ENCODE measurements at regions not wholly inside any gene's neighbourhood (a gene's known extent, or its start where the extent isn't known, plus 50 kb on each side); places are given as distances from the start of the nearest gene placed in this dataset.

DNA sequence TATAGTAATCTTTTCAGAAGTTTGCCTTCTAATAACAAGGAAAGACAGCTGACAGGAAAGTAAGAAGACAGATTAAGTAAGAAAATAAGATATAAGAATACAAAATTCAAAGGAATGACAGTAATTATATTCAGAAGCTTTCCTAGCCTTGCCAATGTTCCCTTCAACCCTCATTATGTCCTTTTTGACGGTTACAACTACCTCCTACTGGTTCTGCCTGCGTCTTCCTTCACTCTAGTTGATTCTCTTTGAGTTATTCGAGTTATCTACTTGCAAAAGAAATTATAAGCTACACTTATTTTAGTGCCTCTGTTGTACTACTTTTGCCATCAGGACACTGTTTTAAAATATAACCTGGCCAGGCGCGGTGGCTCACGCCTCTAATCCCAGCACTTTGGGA lies 218.9 kb upstream of the GYPC start:
- no peaks in the 10 kb centered on the region for H3K4me1 ChIP-seq (ENCODE audit: control insufficient read depth, insufficient read depth, low read length)
- DNase-seq (ENCODE audit: low read depth) = no peak
- H3K36me3 ChIP-seq (ENCODE audit: control insufficient read depth, insufficient read depth, low read length, severe bottlenecking) = no peaks in the 10 kb centered on the region
- no peaks in the 10 kb centered on the region for H3K9me3 ChIP-seq (ENCODE audit: control insufficient read depth, low read length)
- no peak overlapping the region for H3K9ac ChIP-seq (ENCODE audit: low read length)
- no peaks in the 10 kb centered on the region for H3K27me3 ChIP-seq (replicated peaks; ENCODE audit: control insufficient read depth, insufficient read depth, low read length)
- H3K4me3 ChIP-seq (ENCODE audit: low read length) = no peak overlapping the region

GRCh38 chr2:126444512-126444911 lies 211.4 kb upstream of the GYPC start:
- no peak overlapping the region for H3K4me3 ChIP-seq (ENCODE audit: low read length)
- no peaks in the 10 kb centered on the region for H3K4me1 ChIP-seq (ENCODE audit: control insufficient read depth, insufficient read depth, low read length)
- H3K9ac ChIP-seq (ENCODE audit: low read length) = no peak overlapping the region
- no peak for DNase-seq (ENCODE audit: low read depth)
- no peaks in the 10 kb centered on the region for H3K36me3 ChIP-seq (ENCODE audit: control insufficient read depth, insufficient read depth, low read length, severe bottlenecking)
- no peaks in the 10 kb centered on the region for H3K9me3 ChIP-seq (ENCODE audit: control insufficient read depth, low read length)
- H3K27me3 ChIP-seq (replicated peaks; ENCODE audit: control insufficient read depth, insufficient read depth, low read length) = no peaks in the 10 kb centered on the region

DNA sequence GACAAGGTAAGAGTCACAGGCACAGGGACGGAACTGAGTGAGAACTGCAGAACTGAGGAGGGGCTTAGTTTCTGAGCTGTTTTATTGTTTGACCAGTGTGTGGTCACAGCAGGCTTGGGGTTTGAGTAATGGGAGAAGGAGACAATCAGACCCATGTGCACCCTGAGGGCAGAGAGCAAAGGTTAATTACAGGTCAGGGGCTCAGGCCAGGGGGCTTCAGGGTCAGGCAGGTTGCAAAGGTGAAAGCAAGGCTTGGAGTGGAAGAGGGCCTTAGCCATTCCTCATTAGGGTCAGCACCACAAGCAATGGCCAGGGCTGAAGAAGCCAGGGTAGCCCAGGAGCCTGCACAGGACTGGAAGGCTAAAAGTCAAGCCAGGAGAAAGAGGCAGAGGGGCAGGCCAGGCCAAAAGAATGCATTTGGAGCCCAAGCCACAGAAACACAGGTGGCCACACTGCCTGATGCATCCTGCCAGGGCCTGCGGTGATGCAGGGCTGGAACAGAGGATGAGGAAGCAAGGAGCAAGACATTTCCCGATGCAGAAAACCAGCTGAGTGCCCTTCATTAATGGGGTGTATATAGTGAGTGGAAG lies 209.8 kb upstream of the GYPC start:
- H3K4me1 ChIP-seq (ENCODE audit: control insufficient read depth, insufficient read depth, low read length) = no peaks in the 10 kb centered on the region
- no peaks in the 10 kb centered on the region for H3K9me3 ChIP-seq (ENCODE audit: control insufficient read depth, low read length)
- no peak overlapping the region for H3K9ac ChIP-seq (ENCODE audit: low read length)
- no peak for DNase-seq (ENCODE audit: low read depth)
- no peaks in the 10 kb centered on the region for H3K27me3 ChIP-seq (replicated peaks; ENCODE audit: control insufficient read depth, insufficient read depth, low read length)
- H3K4me3 ChIP-seq (ENCODE audit: low read length) = no peak overlapping the region
- no peaks in the 10 kb centered on the region for H3K36me3 ChIP-seq (ENCODE audit: control insufficient read depth, insufficient read depth, low read length, severe bottlenecking)

- Histone ChIP-seq H3K27me3 (replicated peaks; ENCODE audit: control insufficient read depth, insufficient read depth, low read length) (no peaks in the 10 kb centered on the region), H3K36me3 (ENCODE audit: control insufficient read depth, insufficient read depth, low read length, severe bottlenecking) (no peaks in the 10 kb centered on the region), H3K9ac (ENCODE audit: low read length) (no peak overlapping the region), H3K9me3 (ENCODE audit: control insufficient read depth, low read length) (no peaks in the 10 kb centered on the region), H3K4me3 (ENCODE audit: low read length) (no peak overlapping the region), H3K4me1 (ENCODE audit: control insufficient read depth, insufficient read depth, low read length) (no peaks in the 10 kb centered on the region)
- no peak for DNase-seq (ENCODE audit: low read depth)
Measured at GRCh38 chr2:126448611-126449010, 207.3 kb upstream of the GYPC start.

DNA sequence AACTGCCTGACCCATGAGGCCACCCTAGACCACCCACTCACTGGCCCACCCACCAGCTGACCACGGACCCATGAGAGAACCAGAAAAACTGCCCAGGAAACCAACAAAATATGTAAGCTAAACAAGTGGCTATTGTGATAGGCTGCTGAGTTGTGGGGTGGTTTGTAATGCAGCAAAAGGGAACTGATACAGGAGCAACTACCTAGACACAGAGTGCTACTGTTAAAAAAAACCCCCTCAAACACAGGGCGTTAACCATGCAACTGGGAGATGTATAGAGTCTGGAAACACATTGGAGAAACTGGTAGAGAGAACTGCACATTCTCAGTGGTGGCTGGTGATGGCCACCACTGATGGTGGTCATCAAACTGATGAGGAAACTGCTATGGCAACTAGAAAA lies 206.3 kb upstream of the GYPC start:
- no peak overlapping the region for H3K9ac ChIP-seq (ENCODE audit: low read length)
- H3K27me3 ChIP-seq (replicated peaks; ENCODE audit: control insufficient read depth, insufficient read depth, low read length) = no peaks in the 10 kb centered on the region
- H3K9me3 ChIP-seq (ENCODE audit: control insufficient read depth, low read length) = no peaks in the 10 kb centered on the region
- no peak for DNase-seq (ENCODE audit: low read depth)
- H3K36me3 ChIP-seq (ENCODE audit: control insufficient read depth, insufficient read depth, low read length, severe bottlenecking) = no peaks in the 10 kb centered on the region
- H3K4me3 ChIP-seq (ENCODE audit: low read length) = no peak overlapping the region
- no peaks in the 10 kb centered on the region for H3K4me1 ChIP-seq (ENCODE audit: control insufficient read depth, insufficient read depth, low read length)

DNA sequence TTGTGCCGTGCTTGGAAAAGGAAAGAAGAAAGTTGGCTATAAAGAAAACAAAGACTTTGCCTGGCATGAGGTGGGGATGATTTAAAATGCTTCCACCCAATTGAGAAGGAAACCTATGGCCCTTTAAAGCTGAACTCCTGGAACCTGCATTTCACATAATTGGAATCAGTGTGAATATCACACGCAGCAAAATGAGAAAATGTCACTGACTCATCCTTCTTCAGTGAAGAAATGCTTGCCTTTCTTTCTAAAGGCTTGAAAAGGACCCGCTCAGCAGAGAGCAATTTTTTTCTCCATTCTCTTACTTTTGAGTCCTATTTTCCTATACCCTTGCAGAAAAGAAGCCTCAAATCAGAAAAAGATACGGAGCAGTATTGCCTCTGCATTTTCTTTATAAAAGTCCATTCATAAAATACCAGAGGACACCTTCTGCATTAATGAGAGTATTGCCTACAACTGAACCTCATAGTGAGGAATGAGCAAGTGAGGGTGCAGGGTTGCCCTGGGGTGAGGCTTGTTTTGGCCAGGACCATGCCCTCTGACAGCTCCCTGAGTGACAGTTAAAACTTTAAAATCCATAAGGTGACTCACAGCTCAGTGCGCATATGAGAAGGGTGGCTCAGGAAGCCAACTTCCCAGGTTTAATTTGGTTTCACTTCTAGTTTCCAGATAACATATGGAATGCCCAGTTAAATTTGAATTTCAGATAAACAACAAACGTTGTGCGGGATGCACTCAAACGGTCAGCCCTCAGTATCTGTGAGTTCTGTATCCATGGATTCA lies 191.9 kb upstream of the GYPC start:
- Histone ChIP-seq H3K9me3 (ENCODE audit: control insufficient read depth, low read length) (no peaks in the 10 kb centered on the region), H3K9ac (ENCODE audit: low read length) (no peak overlapping the region), H3K4me1 (ENCODE audit: control insufficient read depth, insufficient read depth, low read length) (peaks cover 9% of the 10 kb centered on the region), H3K27me3 (replicated peaks; ENCODE audit: control insufficient read depth, insufficient read depth, low read length) (no peaks in the 10 kb centered on the region), H3K36me3 (ENCODE audit: control insufficient read depth, insufficient read depth, low read length, severe bottlenecking) (no peaks in the 10 kb centered on the region), H3K4me3 (ENCODE audit: low read length) (no peak overlapping the region)
- DNase-seq (ENCODE audit: low read depth) = no peak

GRCh38 chr2:126467367-126468054 lies 188.4 kb upstream of the GYPC start:
- DNase-seq (ENCODE audit: low read depth) = no peak
- Histone ChIP-seq H3K4me3 (ENCODE audit: low read length) (no peak overlapping the region), H3K9ac (ENCODE audit: low read length) (no peak overlapping the region), H3K27me3 (replicated peaks; ENCODE audit: control insufficient read depth, insufficient read depth, low read length) (peaks cover 3% of the 10 kb centered on the region), H3K36me3 (ENCODE audit: control insufficient read depth, insufficient read depth, low read length, severe bottlenecking) (no peaks in the 10 kb centered on the region), H3K4me1 (ENCODE audit: control insufficient read depth, insufficient read depth, low read length) (no peaks in the 10 kb centered on the region), H3K9me3 (ENCODE audit: control insufficient read depth, low read length) (no peaks in the 10 kb centered on the region)

GRCh38 chr2:126475031-126475430 lies 180.9 kb upstream of the GYPC start:
- no peak for DNase-seq (ENCODE audit: low read depth)
- H3K9ac ChIP-seq (ENCODE audit: low read length) = no peak overlapping the region
- no peak overlapping the region for H3K4me3 ChIP-seq (ENCODE audit: low read length)
- H3K4me1 ChIP-seq (ENCODE audit: control insufficient read depth, insufficient read depth, low read length) = no peaks in the 10 kb centered on the region
- H3K27me3 ChIP-seq (replicated peaks; ENCODE audit: control insufficient read depth, insufficient read depth, low read length) = peaks cover 3% of the 10 kb centered on the region
- H3K9me3 ChIP-seq (ENCODE audit: control insufficient read depth, low read length) = no peaks in the 10 kb centered on the region
- H3K36me3 ChIP-seq (ENCODE audit: control insufficient read depth, insufficient read depth, low read length, severe bottlenecking) = no peaks in the 10 kb centered on the region

DNA sequence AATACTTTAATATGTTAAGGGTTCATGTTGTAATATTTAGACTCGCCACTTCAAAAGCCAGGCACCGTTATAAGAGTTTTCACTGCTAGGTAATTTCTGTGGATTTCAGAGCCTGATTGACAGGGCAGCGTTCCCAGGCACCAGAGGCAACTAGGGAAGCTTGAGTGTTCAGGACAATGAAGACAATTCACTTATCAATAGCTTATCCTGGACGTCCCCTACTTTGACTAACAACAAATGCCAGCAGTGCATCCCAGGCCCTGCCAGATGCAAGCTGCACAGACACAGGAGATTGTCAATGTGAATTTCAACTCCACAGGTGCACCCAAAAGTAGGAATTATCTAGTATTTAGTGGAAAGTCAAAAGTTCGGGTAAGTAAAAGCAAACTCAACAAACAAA lies 179.3 kb upstream of the GYPC start:
- no peaks in the 10 kb centered on the region for H3K9me3 ChIP-seq (ENCODE audit: control insufficient read depth, low read length)
- H3K36me3 ChIP-seq (ENCODE audit: control insufficient read depth, insufficient read depth, low read length, severe bottlenecking) = no peaks in the 10 kb centered on the region
- H3K27me3 ChIP-seq (replicated peaks; ENCODE audit: control insufficient read depth, insufficient read depth, low read length) = peaks cover 1% of the 10 kb centered on the region
- DNase-seq (ENCODE audit: low read depth) = no peak
- H3K4me1 ChIP-seq (ENCODE audit: control insufficient read depth, insufficient read depth, low read length) = no peaks in the 10 kb centered on the region
- no peak overlapping the region for H3K4me3 ChIP-seq (ENCODE audit: low read length)
- H3K9ac ChIP-seq (ENCODE audit: low read length) = no peak overlapping the region

DNA sequence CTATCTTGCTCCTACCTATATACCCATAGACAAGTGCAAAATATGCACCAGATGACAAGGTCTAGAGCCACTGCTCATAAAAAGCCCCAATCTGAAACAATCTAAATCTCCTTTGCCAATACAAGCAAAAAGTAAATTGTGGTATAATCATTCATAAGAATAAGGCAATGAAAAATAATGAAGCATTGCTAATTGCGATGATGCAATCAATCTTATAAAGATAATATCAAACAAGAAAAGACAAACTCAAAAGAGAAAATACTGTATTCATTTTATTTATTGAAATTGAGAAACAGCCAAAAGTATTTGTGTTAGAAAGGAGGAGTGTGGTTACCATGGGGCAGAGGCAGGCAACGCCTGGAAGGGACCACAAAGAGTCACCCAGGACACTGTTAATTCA lies 175.9 kb upstream of the GYPC start:
- Histone ChIP-seq H3K9ac (ENCODE audit: low read length) (no peak overlapping the region), H3K36me3 (ENCODE audit: control insufficient read depth, insufficient read depth, low read length, severe bottlenecking) (no peaks in the 10 kb centered on the region), H3K9me3 (ENCODE audit: control insufficient read depth, low read length) (no peaks in the 10 kb centered on the region), H3K4me1 (ENCODE audit: control insufficient read depth, insufficient read depth, low read length) (no peaks in the 10 kb centered on the region), H3K27me3 (replicated peaks; ENCODE audit: control insufficient read depth, insufficient read depth, low read length) (no peaks in the 10 kb centered on the region), H3K4me3 (ENCODE audit: low read length) (no peak overlapping the region)
- no peak for DNase-seq (ENCODE audit: low read depth)

GRCh38 chr2:126482582-126483464 lies 173.1 kb upstream of the GYPC start:
- Histone ChIP-seq H3K36me3 (ENCODE audit: control insufficient read depth, insufficient read depth, low read length, severe bottlenecking) (no peaks in the 10 kb centered on the region), H3K9me3 (ENCODE audit: control insufficient read depth, low read length) (no peaks in the 10 kb centered on the region), H3K27me3 (replicated peaks; ENCODE audit: control insufficient read depth, insufficient read depth, low read length) (no peaks in the 10 kb centered on the region), H3K4me3 (ENCODE audit: low read length) (no peak overlapping the region), H3K9ac (ENCODE audit: low read length) (no peak overlapping the region), H3K4me1 (ENCODE audit: control insufficient read depth, insufficient read depth, low read length) (no peaks in the 10 kb centered on the region)
- DNase-seq (ENCODE audit: low read depth) = no peak

All from adipocyte (in vitro differentiated cells).